H9 (cell line): ENCODE measurements at regions not wholly inside any gene's neighbourhood (a gene's known extent, or its start where the extent isn't known, plus 50 kb on each side); places are given as distances from the start of the nearest gene placed in this dataset.

Experiments used
- DNase-seq: peaks from one replicate; pipeline ENCODE4 v3.0.0-alpha.2; 2017
- H2AFZ ChIP-seq: one replicate; pipeline ENCODE4 v1.6.1; 2013; ENCODE audit warnings: mild to moderate bottlenecking, low read length, control low read depth, moderate library complexity
- H2AK5ac ChIP-seq: 2 replicates; pipeline ENCODE4 v1.6.1; 2013; ENCODE audit warnings: low read length, control low read depth, mixed read lengths; ENCODE audit not compliant: insufficient read length
- H2BK120ac ChIP-seq: one replicate; pipeline ENCODE4 v1.6.1; 2013; ENCODE audit warnings: low read depth, mild to moderate bottlenecking, low read length, control low read depth, inconsistent platforms; ENCODE audit not compliant: poor library complexity, severe bottlenecking
- H2BK12ac ChIP-seq: 2 replicates; pipeline ENCODE4 v1.6.1; 2013; ENCODE audit warnings: low read length, control low read depth, mixed read lengths, low read depth; ENCODE audit not compliant: insufficient read length
- H2BK15ac ChIP-seq: 2 replicates; pipeline ENCODE4 v1.6.1; 2013; ENCODE audit warnings: low read depth, low read length, control low read depth
- H2BK20ac ChIP-seq: one replicate; pipeline ENCODE4 v1.6.1; 2013; ENCODE audit warnings: low read depth, mild to moderate bottlenecking, low read length, control low read depth, inconsistent platforms; ENCODE audit not compliant: poor library complexity, severe bottlenecking
- H2BK5ac ChIP-seq: 2 replicates; pipeline ENCODE4 v1.6.1; 2013; ENCODE audit warnings: low read length, control low read depth, mixed read lengths; ENCODE audit not compliant: insufficient read length
- H3K14ac ChIP-seq: 2 replicates; pipeline ENCODE4 v1.6.1; 2013; ENCODE audit warnings: low read length, control low read depth; ENCODE audit not compliant: insufficient read depth
- H3K18ac ChIP-seq: 2 replicates; pipeline ENCODE4 v1.6.1; 2013; ENCODE audit warnings: low read depth, mild to moderate bottlenecking, mixed read lengths, low read length, control low read depth; ENCODE audit not compliant: insufficient read length
- H3K23ac ChIP-seq: 2 replicates; pipeline ENCODE4 v1.6.1; 2013; ENCODE audit warnings: low read length, control low read depth, mixed read lengths, low read depth; ENCODE audit not compliant: insufficient read length
- H3K23me2 ChIP-seq: 2 replicates; pipeline ENCODE4 v1.6.1; 2013; ENCODE audit warnings: low read depth, mild to moderate bottlenecking, mixed read lengths, low read length, control low read depth; ENCODE audit not compliant: insufficient read length, poor library complexity, severe bottlenecking
- H3K27ac ChIP-seq: 2 replicates; pipeline ENCODE4 v1.5.1; 2013; ENCODE audit warnings: low read length, control low read depth, mixed read lengths, low read depth; ENCODE audit not compliant: insufficient read length
- H3K27me3 ChIP-seq: 2 replicates; pipeline ENCODE4 v1.6.1; 2013; ENCODE audit warnings: low read length, control low read depth, inconsistent platforms; ENCODE audit not compliant: insufficient read depth
- H3K4ac ChIP-seq: 2 replicates; pipeline ENCODE4 v1.6.1; 2013; ENCODE audit warnings: low read depth, mild to moderate bottlenecking, control low read depth, inconsistent platforms, low read length, moderate library complexity
- H3K4me1 ChIP-seq: 2 replicates; pipeline ENCODE4 v1.6.1; 2013; ENCODE audit warnings: low read length, control low read depth, inconsistent platforms; ENCODE audit not compliant: insufficient read depth
- H3K4me2 ChIP-seq: 2 replicates; pipeline ENCODE4 v1.6.1; 2013; ENCODE audit warnings: low read length, control low read depth, mixed read lengths; ENCODE audit not compliant: insufficient read length, insufficient read depth
- H3K56ac ChIP-seq: 2 replicates; pipeline ENCODE4 v1.6.1; 2013; ENCODE audit warnings: low read depth, mild to moderate bottlenecking, mixed read lengths, low read length, control low read depth; ENCODE audit not compliant: insufficient read length
- H3K79me1 ChIP-seq: 2 replicates; pipeline ENCODE4 v1.6.1; 2013; ENCODE audit warnings: low read depth, mild to moderate bottlenecking, moderate library complexity, low read length, control low read depth, inconsistent platforms; ENCODE audit not compliant: insufficient read depth, poor library complexity, severe bottlenecking
- H3K79me2 ChIP-seq: 2 replicates; pipeline ENCODE4 v1.6.1; 2013; ENCODE audit warnings: low read length, control low read depth, inconsistent platforms; ENCODE audit not compliant: insufficient read depth
- H3K9ac ChIP-seq: 2 replicates; pipeline ENCODE4 v1.6.1; 2013; ENCODE audit warnings: low read length, control low read depth, mixed read lengths; ENCODE audit not compliant: insufficient read length; ENCODE audit errors: extremely low read depth
- H3K9me3 ChIP-seq: one replicate; pipeline ENCODE4 v1.6.1; 2013; ENCODE audit warnings: low read depth, low read length, inconsistent platforms; ENCODE audit not compliant: control insufficient read depth
- H3T11ph ChIP-seq: one replicate; pipeline ENCODE4 v1.6.1; 2013; ENCODE audit warnings: mild to moderate bottlenecking, low read length, control low read depth, inconsistent platforms
- H4K20me1 ChIP-seq: one replicate; pipeline ENCODE4 v1.6.1; 2013; ENCODE audit not compliant: control insufficient read depth, insufficient read length, insufficient read depth
- H4K5ac ChIP-seq: 2 replicates; pipeline ENCODE4 v1.6.1; 2013; ENCODE audit warnings: low read depth, mild to moderate bottlenecking, mixed read lengths, low read length, control low read depth; ENCODE audit not compliant: insufficient read length
- H4K8ac ChIP-seq: replicated peaks from 2 replicates; pipeline ENCODE4 v1.6.1; 2013; ENCODE audit warnings: low read length, control low read depth, mixed read lengths, low read depth; ENCODE audit not compliant: insufficient read length
- H4K91ac ChIP-seq: 2 replicates; pipeline ENCODE4 v1.6.1; 2013; ENCODE audit warnings: low read depth, mild to moderate bottlenecking, moderate library complexity, mixed read lengths, low read length, control low read depth; ENCODE audit not compliant: insufficient read length
- H3K27ac Mint-ChIP-seq, 3 experiments: 2 replicates in 2 of 3; 3 replicates in 1 of 3; pipeline ENCODE4 v1.8.0; 2020 to 2021; ENCODE audit warnings: mixed read lengths in 3 of 3, mild to moderate bottlenecking in 1 of 3, moderate library complexity in 1 of 3
- H3K27me3 Mint-ChIP-seq: 2 replicates; pipeline ENCODE4 v1.8.0; 2021; ENCODE audit warnings: low read depth, mild to moderate bottlenecking, moderate library complexity, mixed read lengths
- H3K36me3 Mint-ChIP-seq, 3 experiments: 2 replicates in 2 of 3; 3 replicates in 1 of 3; pipeline ENCODE4 v1.8.0; 2020 to 2021; ENCODE audit warnings: low read depth in 3 of 3, mixed read lengths in 3 of 3; ENCODE audit not compliant: insufficient read depth in 1 of 3
- H3K4me1 Mint-ChIP-seq, 2 experiments: 2 replicates each; pipeline ENCODE4 v1.8.0; 2020; ENCODE audit warnings: mixed read lengths in 2 of 2
- H3K4me3 Mint-ChIP-seq, 2 experiments: 2 replicates in 1 of 2; 3 replicates in 1 of 2; pipeline ENCODE4 v1.8.0; 2020 to 2021; ENCODE audit warnings: mild to moderate bottlenecking in 2 of 2, mixed read lengths in 2 of 2, moderate library complexity in 1 of 2
- H3K9me3 Mint-ChIP-seq, 2 experiments: 2 replicates in 1 of 2; 3 replicates in 1 of 2; pipeline ENCODE4 v1.8.0; 2020; ENCODE audit warnings: mild to moderate bottlenecking in 2 of 2, mixed read lengths in 2 of 2, moderate library complexity in 1 of 2
- CTCF ChIP-seq: fragments of 200-600 bp; sonication (generic); conservative IDR thresholded peaks from 3 replicates; pipeline ENCODE4 v1.8.0; 2021; ENCODE audit warnings: antibody characterized with exemption, mild to moderate bottlenecking
- WGBS: extraction: QIAGEN DNeasy Blood & Tissue Kit; methylation state at CpG from one replicate; pipeline ENCODE4 v1.1.7; 2013; ENCODE audit warnings: missing lambda C conversion rate, low lambda C conversion rate, mixed read lengths; ENCODE audit not compliant: insufficient read length; ENCODE audit errors: extremely low coverage; 5-methylcytosine and 5-hydroxymethylcytosine counted together

GRCh38 chr13:89845874-89846273 lies 1501.6 kb upstream of the MIR17HG start:
- Histone ChIP-seq H3K18ac (no peak overlapping the region), H2BK15ac (no peak overlapping the region), H4K91ac (no peak overlapping the region), H3K14ac (no peak overlapping the region), H3K27me3 (no peaks in the 10 kb centered on the region), H4K8ac (no peak overlapping the region), H3K23ac (no peak overlapping the region), H3K9ac (no peak overlapping the region), H2BK20ac (no peak overlapping the region), H3K4me2 (no peak overlapping the region), H2BK5ac (no peak overlapping the region), H4K5ac (no peak overlapping the region), H3T11ph (no peak overlapping the region), H3K27ac (no peak overlapping the region), H3K4ac (no peak overlapping the region), H3K79me2 (no peaks in the 10 kb centered on the region), H2BK120ac (no peak overlapping the region), H4K20me1 (no peaks in the 10 kb centered on the region), H3K56ac (no peak overlapping the region), H2AFZ (no peak overlapping the region), H3K9me3 (no peaks in the 10 kb centered on the region), H2AK5ac (no peak overlapping the region), H3K23me2 (no peaks in the 10 kb centered on the region), H3K4me1 (no peaks in the 10 kb centered on the region), H2BK12ac (no peak overlapping the region), H3K79me1 (no peaks in the 10 kb centered on the region)
- no peak for TF ChIP-seq CTCF
- Mint-ChIP-seq H3K36me3 (no peaks in the 10 kb centered on the region; a peak in 1 of 7 replicates), H3K4me3 (no peak overlapping the region), H3K27me3 (no peaks in the 10 kb centered on the region), H3K27ac (no peak overlapping the region), H3K9me3 (no peaks in the 10 kb centered on the region; a peak in 1 of 5 replicates), H3K4me1 (no peaks in the 10 kb centered on the region)
- no peak for DNase-seq
- no CpG with 5 or more reads among the region's 3 CpGs for WGBS
